ENCODE measurements at regions not wholly inside any gene's neighbourhood (a gene's known extent, or its start where the extent isn't known, plus 50 kb on each side); places are given as distances from the start of the nearest gene placed in this dataset.

DNA sequence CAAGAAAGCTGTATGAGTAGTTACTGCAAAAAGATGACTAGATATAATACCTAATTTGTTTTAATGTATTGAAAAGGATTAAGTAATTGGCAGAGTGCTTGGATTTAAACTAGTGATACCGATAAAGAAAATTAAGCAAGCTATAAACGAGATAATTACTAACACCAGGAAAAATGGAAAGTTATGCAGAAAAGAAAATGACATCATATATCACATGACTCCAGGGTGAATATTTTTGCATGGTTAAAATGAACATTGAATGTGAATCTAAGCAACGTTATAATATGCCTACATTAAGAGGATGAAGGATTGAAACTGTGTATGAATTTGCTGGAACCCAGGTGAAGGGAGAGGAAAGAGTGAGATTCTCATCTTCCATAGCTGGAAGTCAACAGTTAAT, 644.4 kb downstream of the ADGRL2 start:
- TF ChIP-seq, protein P1, sequence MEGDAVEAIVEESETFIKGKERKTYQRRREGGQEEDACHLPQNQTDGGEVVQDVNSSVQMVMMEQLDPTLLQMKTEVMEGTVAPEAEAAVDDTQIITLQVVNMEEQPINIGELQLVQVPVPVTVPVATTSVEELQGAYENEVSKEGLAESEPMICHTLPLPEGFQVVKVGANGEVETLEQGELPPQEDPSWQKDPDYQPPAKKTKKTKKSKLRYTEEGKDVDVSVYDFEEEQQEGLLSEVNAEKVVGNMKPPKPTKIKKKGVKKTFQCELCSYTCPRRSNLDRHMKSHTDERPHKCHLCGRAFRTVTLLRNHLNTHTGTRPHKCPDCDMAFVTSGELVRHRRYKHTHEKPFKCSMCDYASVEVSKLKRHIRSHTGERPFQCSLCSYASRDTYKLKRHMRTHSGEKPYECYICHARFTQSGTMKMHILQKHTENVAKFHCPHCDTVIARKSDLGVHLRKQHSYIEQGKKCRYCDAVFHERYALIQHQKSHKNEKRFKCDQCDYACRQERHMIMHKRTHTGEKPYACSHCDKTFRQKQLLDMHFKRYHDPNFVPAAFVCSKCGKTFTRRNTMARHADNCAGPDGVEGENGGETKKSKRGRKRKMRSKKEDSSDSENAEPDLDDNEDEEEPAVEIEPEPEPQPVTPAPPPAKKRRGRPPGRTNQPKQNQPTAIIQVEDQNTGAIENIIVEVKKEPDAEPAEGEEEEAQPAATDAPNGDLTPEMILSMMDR (IDR thresholded peaks at IDR 0.05): no peak
- no peak for TF ChIP-seq POLR2A (IDR thresholded peaks at IDR 0.05)

All from right lobe of liver (tissue), 4 donors.